ENCODE measurements at regions not wholly inside any gene's neighbourhood (a gene's known extent, or its start where the extent isn't known, plus 50 kb on each side); places are given as distances from the start of the nearest gene placed in this dataset.

- no peak for TF ChIP-seq POLR2A (IDR thresholded peaks at IDR 0.05; ENCODE audit: low read depth, low read length)
- TF ChIP-seq POLR2AphosphoS5 (IDR thresholded peaks at IDR 0.05; ENCODE audit: low read depth, low read length): no peak
- no peak for TF ChIP-seq TAF1 (IDR thresholded peaks at IDR 0.05; ENCODE audit: borderline replicate concordance, low read depth, low read length)
Observed at GRCh38 chr7:16121876-16122390, 299.4 kb downstream of the CRPPA start.

All from GM12892 (cell line).